GM12891 (cell line): ENCODE measurements at regions not wholly inside any gene's neighbourhood (a gene's known extent, or its start where the extent isn't known, plus 50 kb on each side); places are given as distances from the start of the nearest gene placed in this dataset.

Experiments
- DNase-seq: peaks from one replicate; pipeline ENCODE4 v3.0.0; 2011; ENCODE audit warnings: low spot score; ENCODE audit not compliant: insufficient read length
- FAIRE-seq: peaks from 2 replicates; lab custom pipeline; 2011; peaks lifted over from hg19 to GRCh38; lab: Jason Lieb, UNC
- PAX5 ChIP-seq: IDR thresholded peaks from 2 replicates; pipeline ENCODE4 v1.6.1; 2011; ENCODE audit warnings: low read length, moderate library complexity, mild to moderate bottlenecking; ENCODE audit not compliant: insufficient read depth, severe bottlenecking
- POLR2A ChIP-seq: IDR thresholded peaks from 2 replicates; pipeline ENCODE4 v1.6.1; 2011; ENCODE audit warnings: low read depth, low read length, control low read depth
- POLR2AphosphoS5 ChIP-seq: IDR thresholded peaks from 2 replicates; pipeline ENCODE4 v1.6.1; 2011; ENCODE audit warnings: low read depth, low read length, control low read depth
- POU2F2 ChIP-seq: IDR thresholded peaks from 2 replicates; pipeline ENCODE4 v1.6.1; 2011; ENCODE audit warnings: low read depth, mild to moderate bottlenecking, control low read depth, low read length, moderate library complexity
- SPI1 ChIP-seq: IDR thresholded peaks from 2 replicates; pipeline ENCODE4 v1.6.1; 2011; ENCODE audit warnings: low read depth, low read length, control low read depth
- TAF1 ChIP-seq: IDR thresholded peaks from 2 replicates; pipeline ENCODE4 v1.6.1; 2011; ENCODE audit warnings: low read depth, low read length, control low read depth

- FAIRE-seq = no peak
- TF ChIP-seq POLR2AphosphoS5 = no peak
- TF ChIP-seq TAF1 = no peak
- no peak for DNase-seq
Observed at GRCh38 chr10:69747179-69747578, 54.5 kb upstream of the COL13A1 start.

DNA sequence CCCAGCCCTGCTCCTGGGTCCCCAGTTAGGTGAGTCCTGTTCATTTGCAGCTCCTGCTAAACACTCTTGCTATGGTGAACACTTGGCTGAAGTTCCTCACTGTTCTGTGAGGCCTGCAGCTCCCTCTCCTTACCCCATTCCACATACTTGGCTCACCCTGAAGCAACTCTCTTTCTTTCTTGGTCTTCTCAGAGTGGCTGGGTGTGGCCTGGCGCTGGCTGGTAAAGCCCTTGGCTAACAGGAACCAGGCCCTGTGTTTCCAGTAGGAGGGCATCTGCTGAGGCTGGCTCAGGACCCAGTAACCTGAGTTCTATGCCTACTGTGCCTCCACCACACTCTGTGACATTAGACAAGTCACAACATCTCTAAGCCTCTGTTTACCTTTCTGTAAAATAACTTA lies 53.1 kb upstream of the COL13A1 start:
- DNase-seq (no peak), FAIRE-seq (no peak)
- no peak for TF ChIP-seq PAX5
- no peak for TF ChIP-seq TAF1
- no peak for TF ChIP-seq POLR2A
- TF ChIP-seq POU2F2 = no peak
- TF ChIP-seq POLR2AphosphoS5 = no peak
- no peak for TF ChIP-seq SPI1

GRCh38 chr10:69749178-69750010 lies 52.3 kb upstream of the COL13A1 start:
- TF ChIP-seq TAF1 (no peak), PAX5 (no peak), POU2F2 (no peak), POLR2A (no peak), POLR2AphosphoS5 (no peak), SPI1 (no peak)
- DNase-seq (no peak), FAIRE-seq (no peak)

GRCh38 chr10:69750011-69750373 lies 51.7 kb upstream of the COL13A1 start:
- TF ChIP-seq TAF1 = no peak
- TF ChIP-seq POLR2A = no peak
- TF ChIP-seq PAX5 = no peak
- TF ChIP-seq POLR2AphosphoS5 = no peak
- no peak for TF ChIP-seq POU2F2
- TF ChIP-seq SPI1 = no peak
- no peak for DNase-seq
- FAIRE-seq = no peak

GRCh38 chr10:69750725-69751124 lies 51.0 kb upstream of the COL13A1 start:
- DNase-seq (no peak), FAIRE-seq (no peak)
- TF ChIP-seq POU2F2 (no peak), TAF1 (no peak), POLR2AphosphoS5 (no peak)

DNA sequence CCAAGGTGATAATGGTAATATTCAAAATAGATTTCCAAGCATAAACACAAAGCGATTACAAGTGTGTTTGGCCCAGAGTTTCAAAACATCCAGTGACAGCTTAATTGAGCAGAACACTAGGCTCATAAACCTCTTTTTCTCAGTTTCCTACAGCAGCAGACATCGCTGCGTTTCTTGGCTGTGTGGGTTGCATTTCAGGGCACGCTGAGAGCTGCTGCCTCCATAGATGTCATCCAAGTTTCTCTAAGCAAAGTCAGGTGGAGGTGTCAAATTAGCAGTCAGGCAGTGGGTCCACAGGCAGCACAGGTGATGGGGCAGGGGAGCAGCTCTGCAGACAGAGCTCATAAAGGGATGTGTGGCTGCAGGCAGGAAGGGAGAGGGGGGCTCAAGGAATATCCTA lies 50.5 kb upstream of the COL13A1 start:
- TF ChIP-seq POLR2A (no peak), POU2F2 (no peak)
- no peak for FAIRE-seq
- no peak for DNase-seq
